Spleen (tissue), 11 donors: ENCODE measurements at regions not wholly inside any gene's neighbourhood (a gene's known extent, or its start where the extent isn't known, plus 50 kb on each side); places are given as distances from the start of the nearest gene placed in this dataset.

ENCODE experiments used
- DNase-seq: peaks from one replicate; pipeline ENCODE4 v3.0.0-alpha.2; 2020
- H3K27ac ChIP-seq, 8 donors: fragments of 200-600 bp; sonication (generic) in 7 of 8; 1 replicate in 4 of 8; 2 replicates in 4 of 8; pipeline versions ENCODE4 v1.5.0 to v1.8.0; 2016 to 2021; ENCODE audit warnings: inconsistent platforms in 4 of 8, mild to moderate bottlenecking in 4 of 8, moderate library complexity in 1 of 8
- H3K27me3 ChIP-seq, 7 donors: fragments of 200-600 bp; sonication (generic) in 6 of 7; replicated peaks in 1 of 7; 1 replicate in 4 of 7; 2 replicates in 3 of 7; pipeline versions ENCODE4 v1.5.0 to v1.8.0; 2016 to 2021; ENCODE audit warnings: inconsistent platforms in 3 of 7, mild to moderate bottlenecking in 1 of 7
- H3K36me3 ChIP-seq, 6 donors: fragments of 200-600 bp; sonication (generic) in 5 of 6; 1 replicate in 4 of 6; 2 replicates in 2 of 6; pipeline versions ENCODE4 v1.5.0 to v1.8.0; 2016 to 2021; ENCODE audit warnings: inconsistent platforms in 2 of 6
- H3K4me1 ChIP-seq, 6 donors: fragments of 200-600 bp; sonication (generic) in 5 of 6; 1 replicate in 3 of 6; 2 replicates in 3 of 6; pipeline versions ENCODE4 v1.5.0 to v1.8.0; 2016 to 2021; ENCODE audit warnings: inconsistent platforms in 3 of 6
- H3K4me3 ChIP-seq, 8 donors: fragments of 200-600 bp; sonication (generic) in 7 of 8; 1 replicate in 4 of 8; 2 replicates in 4 of 8; pipeline versions ENCODE4 v1.5.0 to v1.8.0; 2016 to 2021; ENCODE audit warnings: inconsistent platforms in 4 of 8, mild to moderate bottlenecking in 4 of 8, moderate library complexity in 2 of 8
- H3K9me3 ChIP-seq, 8 donors: fragments of 200-600 bp; sonication (generic) in 7 of 8; 1 replicate in 4 of 8; 2 replicates in 4 of 8; pipeline versions ENCODE4 v1.5.0 to v1.8.0; 2016 to 2021; ENCODE audit warnings: inconsistent platforms in 4 of 8
- POLR2A ChIP-seq, 3 donors: fragments of 450-650 bp; IDR thresholded peaks; one replicate each; pipeline ENCODE4 v1.5.1; 2017; ENCODE audit warnings: antibody characterized with exemption in 3 of 3, mild to moderate bottlenecking in 1 of 3
- POLR2AphosphoS5 ChIP-seq, 3 donors: sonication (generic); formaldehyde crosslinking; IDR thresholded peaks; one replicate each; pipeline ENCODE4 v1.5.1; 2017; ENCODE audit warnings: antibody characterized with exemption in 3 of 3
- WGBS, 5 donors: extraction: QIAGEN DNeasy Blood & Tissue Kit in 3 of 5; methylation state at CpG; one replicate each; pipeline versions ENCODE4 v1.1.5 to v1.1.7; 2013 to 2018; 5-methylcytosine and 5-hydroxymethylcytosine counted together
- intact Hi-C: fragments of 100-400 bp; cut with DNase I; formaldehyde crosslinking; loops from one replicate; pipeline ENCODE4 v1.15.0; 2023; ENCODE audit warnings: low total_unique reads
- TF ChIP-seq, protein P1 (sequence below), 11 experiments: fragments of 200-600 bp in 7 of 11; fragments of 450-650 bp in 4 of 11; sonication (generic) in 4 of 11; IDR thresholded peaks in 8 of 11; conservative IDR thresholded peaks in 3 of 11; 1 replicate in 7 of 11; 2 replicates in 4 of 11; pipeline versions ENCODE4 v1.4.0 to v1.8.0; 2016 to 2021; ENCODE audit warnings: antibody characterized with exemption in 11 of 11, inconsistent platforms in 4 of 11, mild to moderate bottlenecking in 1 of 11
- donor health status: healthy with polysubstance abuse.
- donor health status: DM: no; HTN: no; CAD: no; lungs with moderate emphysema.
- donor health status: DM: no; HTN: no; CAD: no.
- donor health status: Bipolar disorder and iron deficiency.
- donor health status: healthy.
- donor health status: DM: no; HTN: no; CAD: no.
- donor health status: DM: yes; HTN: yes; CAD: no.

DNA sequence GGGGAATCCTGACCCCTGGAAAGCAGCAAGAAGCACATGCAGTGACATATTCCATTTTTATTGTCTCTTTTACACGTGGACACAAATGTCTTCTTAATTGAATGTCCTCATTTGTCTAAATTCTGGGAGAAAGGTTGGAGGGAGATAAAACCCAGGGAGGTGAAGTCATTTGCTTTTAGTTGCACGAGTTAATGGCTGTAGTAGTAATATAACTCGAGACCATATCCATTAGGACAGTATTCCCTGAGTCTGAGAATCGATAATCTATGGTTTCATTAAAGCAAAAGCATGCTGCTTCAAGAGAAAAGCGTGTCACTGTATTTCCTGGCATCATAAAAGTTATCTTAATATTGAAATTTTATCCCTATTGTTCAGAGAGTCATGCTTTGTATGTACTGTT, 216.0 kb upstream of the PELI2 start:
- no peaks in the 10 kb centered on the region for H3K36me3 ChIP-seq
- no peak for DNase-seq
- H3K4me1 ChIP-seq, result no peaks in the 10 kb centered on the region
- WGBS, 5 donors, result 53 to 63% (median 60%) methylated on average over 5 of the region's 5 CpGs
- H3K9me3 ChIP-seq, result no peaks in the 10 kb centered on the region
- TF ChIP-seq, protein P1, sequence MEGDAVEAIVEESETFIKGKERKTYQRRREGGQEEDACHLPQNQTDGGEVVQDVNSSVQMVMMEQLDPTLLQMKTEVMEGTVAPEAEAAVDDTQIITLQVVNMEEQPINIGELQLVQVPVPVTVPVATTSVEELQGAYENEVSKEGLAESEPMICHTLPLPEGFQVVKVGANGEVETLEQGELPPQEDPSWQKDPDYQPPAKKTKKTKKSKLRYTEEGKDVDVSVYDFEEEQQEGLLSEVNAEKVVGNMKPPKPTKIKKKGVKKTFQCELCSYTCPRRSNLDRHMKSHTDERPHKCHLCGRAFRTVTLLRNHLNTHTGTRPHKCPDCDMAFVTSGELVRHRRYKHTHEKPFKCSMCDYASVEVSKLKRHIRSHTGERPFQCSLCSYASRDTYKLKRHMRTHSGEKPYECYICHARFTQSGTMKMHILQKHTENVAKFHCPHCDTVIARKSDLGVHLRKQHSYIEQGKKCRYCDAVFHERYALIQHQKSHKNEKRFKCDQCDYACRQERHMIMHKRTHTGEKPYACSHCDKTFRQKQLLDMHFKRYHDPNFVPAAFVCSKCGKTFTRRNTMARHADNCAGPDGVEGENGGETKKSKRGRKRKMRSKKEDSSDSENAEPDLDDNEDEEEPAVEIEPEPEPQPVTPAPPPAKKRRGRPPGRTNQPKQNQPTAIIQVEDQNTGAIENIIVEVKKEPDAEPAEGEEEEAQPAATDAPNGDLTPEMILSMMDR (IDR thresholded peaks at IDR 0.05 in 8 of 11, conservative IDR thresholded peaks at IDR 0.05 in 3 of 11), result no peak
- TF ChIP-seq POLR2AphosphoS5 (IDR thresholded peaks at IDR 0.05) (no peak), POLR2A (IDR thresholded peaks at IDR 0.05) (no peak)
- no peak overlapping the region for H3K4me3 ChIP-seq
- H3K27ac ChIP-seq, result no peak overlapping the region
- intact Hi-C loops, result no loop called here
- no peaks in the 10 kb centered on the region for H3K27me3 ChIP-seq

DNA sequence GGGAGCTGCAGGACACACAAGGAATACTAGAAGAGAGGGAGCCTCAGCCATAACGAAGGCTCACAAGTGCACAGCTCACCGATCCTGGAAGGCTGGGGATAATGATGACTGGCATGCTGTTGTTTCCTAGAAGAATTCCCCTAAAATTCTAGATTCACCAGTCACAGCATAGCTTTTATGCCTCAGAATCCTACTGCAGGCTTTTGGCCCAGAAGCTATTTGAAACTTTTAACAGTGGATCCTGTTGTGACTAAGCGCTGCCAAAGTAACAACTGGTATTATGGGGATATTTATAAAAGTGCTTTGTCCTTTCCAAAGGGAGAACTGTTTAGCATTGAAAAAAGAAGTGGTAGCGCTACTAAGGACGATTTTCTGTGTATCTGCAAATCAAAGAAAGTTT, 214.1 kb upstream of the PELI2 start:
- intact Hi-C loops, result no loop called here
- WGBS, 5 donors, result 78 to 94% (median 88%) methylated on average over 5 of the region's 5 CpGs
- TF ChIP-seq POLR2A (IDR thresholded peaks at IDR 0.05) (no peak), POLR2AphosphoS5 (IDR thresholded peaks at IDR 0.05) (no peak)
- TF ChIP-seq, protein P1 (IDR thresholded peaks at IDR 0.05 in 8 of 11, conservative IDR thresholded peaks at IDR 0.05 in 3 of 11), result no peak
- no peaks in the 10 kb centered on the region for H3K36me3 ChIP-seq
- H3K4me3 ChIP-seq, result no peak overlapping the region
- no peaks in the 10 kb centered on the region for H3K9me3 ChIP-seq
- H3K27me3 ChIP-seq, result no peaks in the 10 kb centered on the region
- no peak for DNase-seq
- H3K27ac ChIP-seq, result no peak overlapping the region
- no peaks in the 10 kb centered on the region for H3K4me1 ChIP-seq

DNA sequence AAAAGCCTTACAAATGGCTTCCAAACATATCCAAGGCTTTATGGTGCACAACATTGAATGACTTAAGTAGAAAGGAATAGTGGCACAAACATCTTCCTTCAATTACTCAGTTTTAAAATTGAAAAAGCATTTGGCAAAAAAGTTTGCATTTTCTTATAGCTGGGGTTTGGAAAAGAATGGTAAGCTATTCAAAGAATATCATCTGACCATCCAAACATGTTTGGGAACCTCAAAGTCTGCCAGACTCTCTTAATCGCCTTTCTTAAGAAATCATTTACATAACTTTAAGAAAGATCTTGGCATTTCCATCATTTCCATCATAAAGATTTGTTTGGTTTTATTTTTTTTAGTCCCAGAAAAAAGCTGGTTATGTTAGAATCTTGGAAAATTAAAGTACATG, 210.1 kb upstream of the PELI2 start:
- TF ChIP-seq, protein P1 (IDR thresholded peaks at IDR 0.05 in 8 of 11, conservative IDR thresholded peaks at IDR 0.05 in 3 of 11), result no peak
- TF ChIP-seq POLR2AphosphoS5 (IDR thresholded peaks at IDR 0.05), result no peak
- TF ChIP-seq POLR2A (IDR thresholded peaks at IDR 0.05), result no peak
- Histone ChIP-seq H3K4me1 (no peaks in the 10 kb centered on the region), H3K27ac (no peak overlapping the region), H3K4me3 (no peak overlapping the region), H3K36me3 (no peaks in the 10 kb centered on the region), H3K27me3 (no peaks in the 10 kb centered on the region), H3K9me3 (no peaks in the 10 kb centered on the region)
- no peak for DNase-seq
- WGBS, 5 donors, result 80 to 98% (median 89%) methylated on average over 1 of the region's 1 CpG
- intact Hi-C loops, result no loop called here

DNA sequence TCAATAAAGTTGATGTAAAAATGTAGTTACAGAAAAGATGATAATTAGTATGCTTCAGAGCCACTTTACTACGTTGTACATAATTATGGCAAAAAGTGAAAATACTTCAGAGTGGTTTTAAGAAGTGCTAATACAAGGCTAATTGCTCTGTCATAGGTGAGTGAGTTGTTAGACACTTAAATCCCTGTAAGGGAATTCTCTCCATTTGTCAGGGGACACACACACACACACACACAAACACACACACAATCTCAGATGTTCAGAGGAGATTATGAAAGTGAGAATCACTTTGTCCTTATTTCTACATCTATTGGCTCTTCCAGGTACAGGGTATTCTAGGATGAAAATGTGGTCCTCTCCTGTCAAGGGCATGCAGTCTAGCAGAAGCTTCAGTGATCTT, 208.3 kb upstream of the PELI2 start:
- intact Hi-C loops, result no loop called here
- TF ChIP-seq, protein P1 (IDR thresholded peaks at IDR 0.05 in 8 of 11, conservative IDR thresholded peaks at IDR 0.05 in 3 of 11), result no peak
- no peak for TF ChIP-seq POLR2AphosphoS5 (IDR thresholded peaks at IDR 0.05)
- DNase-seq, result no peak
- 79 to 92% (median 84%) methylated on average over 1 of the region's 1 CpG for WGBS, 5 donors
- no peak overlapping the region for H3K27ac ChIP-seq
- no peaks in the 10 kb centered on the region for H3K9me3 ChIP-seq
- no peak overlapping the region for H3K4me3 ChIP-seq
- H3K27me3 ChIP-seq, result no peaks in the 10 kb centered on the region
- H3K4me1 ChIP-seq, result no peaks in the 10 kb centered on the region
- H3K36me3 ChIP-seq, result no peaks in the 10 kb centered on the region
